Esophagus (tissue), 2 donors: ENCODE measurements at regions not wholly inside any gene's neighbourhood (a gene's known extent, or its start where the extent isn't known, plus 50 kb on each side); places are given as distances from the start of the nearest gene placed in this dataset.

Experiments
- H3K27ac ChIP-seq, 2 donors: one replicate each; pipeline ENCODE4 v1.5.1; 2013; ENCODE audit warnings: low read depth in 2 of 2, mild to moderate bottlenecking in 2 of 2, inconsistent platforms in 1 of 2, low read length in 1 of 2, moderate library complexity in 1 of 2
- H3K27me3 ChIP-seq, 2 donors: one replicate each; pipeline ENCODE4 v1.6.1; 2013; ENCODE audit warnings: low read length in 2 of 2, control low read depth in 1 of 2, mild to moderate bottlenecking in 1 of 2; ENCODE audit not compliant: insufficient read depth in 2 of 2, control insufficient read depth in 1 of 2
- H3K36me3 ChIP-seq, 2 donors: one replicate each; pipeline ENCODE4 v1.6.1; 2013; ENCODE audit warnings: low read length in 1 of 2; ENCODE audit not compliant: control insufficient read depth in 2 of 2, insufficient read depth in 2 of 2
- H3K4me1 ChIP-seq, 2 donors: one replicate each; pipeline ENCODE4 v1.6.1; 2013; ENCODE audit warnings: low read length in 1 of 2; ENCODE audit not compliant: control insufficient read depth in 2 of 2, insufficient read depth in 2 of 2
- H3K4me3 ChIP-seq, 2 donors: one replicate each; pipeline ENCODE4 v1.5.1; 2013; ENCODE audit warnings: low read length in 2 of 2, mild to moderate bottlenecking in 2 of 2, low read depth in 1 of 2, moderate library complexity in 1 of 2
- H3K9me3 ChIP-seq, 2 donors: one replicate each; pipeline ENCODE4 v1.6.1; 2013; ENCODE audit warnings: mild to moderate bottlenecking in 2 of 2, low read depth in 1 of 2, low read length in 1 of 2, moderate library complexity in 1 of 2; ENCODE audit not compliant: control insufficient read depth in 2 of 2, insufficient read depth in 1 of 2
- WGBS, 2 donors: extraction: QIAGEN DNeasy Blood & Tissue Kit; methylation state at CpG; one replicate each; pipeline ENCODE4 v1.1.7; 2013; 5-methylcytosine and 5-hydroxymethylcytosine counted together
- donor health status: healthy with polysubstance abuse.
- donor health status: Bipolar disorder and iron deficiency.

DNA sequence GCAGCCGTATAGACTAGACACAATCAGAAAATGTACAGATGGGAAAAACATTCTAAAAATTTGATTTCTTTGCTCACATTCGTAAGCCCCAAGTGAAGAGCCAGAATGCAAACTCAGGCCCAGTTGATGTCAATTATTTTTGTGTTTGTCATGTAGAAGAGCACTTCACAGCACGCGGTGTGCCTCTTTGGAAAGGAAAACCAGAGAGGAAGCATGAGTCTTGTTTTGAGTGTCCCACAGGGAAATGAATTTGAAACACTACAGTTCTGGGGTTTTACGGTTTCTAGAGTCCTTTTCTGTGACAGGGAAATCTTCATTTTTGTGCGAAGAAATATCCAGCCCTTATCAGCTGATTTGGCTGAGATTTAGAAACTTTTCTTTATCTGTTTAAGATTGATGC is 554.6 kb upstream of the BOD1L1 start:
- no peaks in the 10 kb centered on the region for H3K9me3 ChIP-seq
- no peaks in the 10 kb centered on the region for H3K27me3 ChIP-seq
- H3K36me3 ChIP-seq: no peaks in the 10 kb centered on the region
- no peaks in the 10 kb centered on the region for H3K4me1 ChIP-seq
- H3K4me3 ChIP-seq: no peak overlapping the region
- H3K27ac ChIP-seq: no peak overlapping the region
- WGBS, 2 donors: 82% methylated on average over 6 of the region's 6 CpGs

GRCh38 chr4:14184265-14184664 is 556.7 kb upstream of the BOD1L1 start:
- H3K4me3 ChIP-seq: no peak overlapping the region
- no peaks in the 10 kb centered on the region for H3K27me3 ChIP-seq
- no peak overlapping the region for H3K27ac ChIP-seq
- no peaks in the 10 kb centered on the region for H3K9me3 ChIP-seq
- H3K4me1 ChIP-seq: no peaks in the 10 kb centered on the region
- WGBS, 2 donors: 30 to 33% methylated on average over 3 of the region's 3 CpGs
- no peaks in the 10 kb centered on the region for H3K36me3 ChIP-seq

GRCh38 chr4:14184767-14185166 is 557.2 kb upstream of the BOD1L1 start:
- Histone ChIP-seq H3K27ac (no peak overlapping the region), H3K9me3 (no peaks in the 10 kb centered on the region), H3K4me1 (no peaks in the 10 kb centered on the region), H3K36me3 (no peaks in the 10 kb centered on the region), H3K27me3 (no peaks in the 10 kb centered on the region), H3K4me3 (no peak overlapping the region)
- WGBS, 2 donors: 80 to 83% methylated on average over 2 of the region's 2 CpGs

GRCh38 chr4:14188214-14188613 is 560.7 kb upstream of the BOD1L1 start:
- Histone ChIP-seq H3K27me3 (no peaks in the 10 kb centered on the region), H3K36me3 (no peaks in the 10 kb centered on the region), H3K4me1 (no peaks in the 10 kb centered on the region), H3K4me3 (no peak overlapping the region), H3K9me3 (no peaks in the 10 kb centered on the region), H3K27ac (no peak overlapping the region)

- WGBS, 2 donors: 43 to 64% methylated on average over 1 of the region's 1 CpG
- no peaks in the 10 kb centered on the region for H3K27me3 ChIP-seq
- H3K27ac ChIP-seq: no peak overlapping the region
- H3K4me3 ChIP-seq: no peak overlapping the region
- no peaks in the 10 kb centered on the region for H3K36me3 ChIP-seq
- H3K9me3 ChIP-seq: no peaks in the 10 kb centered on the region
- no peaks in the 10 kb centered on the region for H3K4me1 ChIP-seq
Observed at GRCh38 chr4:14193601-14194000, 566.1 kb upstream of the BOD1L1 start.

- Histone ChIP-seq H3K4me1 (no peaks in the 10 kb centered on the region), H3K36me3 (no peaks in the 10 kb centered on the region), H3K9me3 (no peaks in the 10 kb centered on the region), H3K27ac (no peak overlapping the region), H3K27me3 (no peaks in the 10 kb centered on the region), H3K4me3 (no peak overlapping the region)
- WGBS, 2 donors: 11 to 15% methylated on average over 7 of the region's 7 CpGs
Observed at GRCh38 chr4:14196131-14196530, 568.6 kb upstream of the BOD1L1 start.

GRCh38 chr4:14215116-14215770 is 587.7 kb upstream of the BOD1L1 start:
- no peaks in the 10 kb centered on the region for H3K9me3 ChIP-seq
- H3K4me3 ChIP-seq: no peak overlapping the region
- H3K27me3 ChIP-seq: no peaks in the 10 kb centered on the region
- H3K36me3 ChIP-seq: no peaks in the 10 kb centered on the region
- no peaks in the 10 kb centered on the region for H3K4me1 ChIP-seq
- no peak overlapping the region for H3K27ac ChIP-seq
- WGBS, 2 donors: 76 to 83% methylated on average over 6 of the region's 6 CpGs

DNA sequence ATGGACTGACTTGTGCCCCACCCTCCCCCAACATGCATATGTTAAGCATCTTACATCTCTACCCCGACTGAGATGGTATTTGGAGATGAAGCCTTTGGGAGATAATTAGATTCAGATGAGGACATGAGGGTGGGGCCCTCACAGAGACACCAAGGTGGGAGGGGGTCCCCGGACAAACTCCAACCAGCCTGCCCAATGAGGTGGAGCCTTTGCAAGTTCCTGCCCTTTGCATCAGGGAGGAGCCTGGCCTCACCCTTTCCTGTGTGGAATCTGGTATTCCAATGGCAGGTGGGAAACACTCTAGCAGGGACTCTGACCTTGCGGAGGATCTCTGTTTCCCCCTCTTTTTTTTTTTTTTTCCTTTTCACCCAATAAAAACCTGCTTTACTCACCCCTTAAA is 589.9 kb upstream of the BOD1L1 start:
- Histone ChIP-seq H3K27me3 (no peaks in the 10 kb centered on the region), H3K36me3 (no peaks in the 10 kb centered on the region), H3K4me3 (no peak overlapping the region), H3K4me1 (no peaks in the 10 kb centered on the region), H3K27ac (no peak overlapping the region), H3K9me3 (no peaks in the 10 kb centered on the region)
- 82 to 83% methylated on average over 3 of the region's 3 CpGs for WGBS, 2 donors

DNA sequence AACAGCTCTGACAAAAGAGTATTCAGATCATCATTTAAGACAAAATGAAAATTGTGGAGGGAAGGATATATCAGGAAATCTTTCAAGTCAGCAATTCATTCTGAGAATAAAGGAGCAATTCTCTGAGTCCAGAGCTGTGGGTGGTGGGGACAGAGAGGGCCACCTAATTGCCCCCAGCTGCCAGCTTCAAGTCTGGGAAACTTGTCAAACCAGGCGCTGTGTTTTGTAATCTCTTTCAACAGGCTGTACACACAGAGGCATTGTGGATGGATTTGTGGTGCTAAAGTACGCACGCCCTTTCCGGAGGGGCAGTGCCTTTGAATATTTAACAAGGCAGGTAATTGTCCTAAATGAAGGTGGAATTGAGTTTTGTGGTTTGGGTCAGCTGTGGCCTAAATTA is 591.1 kb upstream of the BOD1L1 start:
- WGBS, 2 donors: 58 to 60% methylated on average over 4 of the region's 4 CpGs

DNA sequence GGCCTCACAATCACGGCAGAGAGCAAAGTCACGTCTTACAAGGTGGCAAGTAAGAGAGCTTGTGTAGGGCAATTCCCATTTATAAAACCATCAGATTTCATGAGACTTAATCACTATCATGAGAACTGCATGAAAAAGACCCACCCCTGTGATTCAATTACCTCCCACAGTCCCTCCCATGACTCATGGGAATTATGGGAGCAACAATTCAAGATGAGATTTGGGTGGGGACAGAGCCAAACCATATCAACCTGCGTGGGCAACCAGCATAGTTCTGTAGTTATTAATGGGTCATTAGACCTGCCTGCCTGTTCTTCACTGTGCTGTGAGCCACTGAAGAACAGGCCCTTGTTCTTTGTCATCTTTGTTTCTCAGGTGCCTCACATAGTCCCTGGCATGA is 593.7 kb upstream of the BOD1L1 start:
- no peaks in the 10 kb centered on the region for H3K9me3 ChIP-seq
- no peaks in the 10 kb centered on the region for H3K27me3 ChIP-seq
- H3K36me3 ChIP-seq: no peaks in the 10 kb centered on the region
- H3K4me1 ChIP-seq: no peaks in the 10 kb centered on the region
- whole genome bisulfite sequencing, 2 donors: 78 to 79% methylated on average over 3 of the region's 3 CpGs
- H3K27ac ChIP-seq: no peak overlapping the region
- no peak overlapping the region for H3K4me3 ChIP-seq

More for the DNA sequence above, 591.1 kb upstream of the BOD1L1 start:
- H3K27me3 ChIP-seq: no peaks in the 10 kb centered on the region
- no peak overlapping the region for H3K4me3 ChIP-seq
- H3K4me1 ChIP-seq: no peaks in the 10 kb centered on the region
- no peaks in the 10 kb centered on the region for H3K36me3 ChIP-seq
- H3K9me3 ChIP-seq: no peaks in the 10 kb centered on the region
- H3K27ac ChIP-seq: no peak overlapping the region
